Breast epithelium (tissue), 3 donors: ENCODE measurements at regions not wholly inside any gene's neighbourhood (a gene's known extent, or its start where the extent isn't known, plus 50 kb on each side); places are given as distances from the start of the nearest gene placed in this dataset.

Experiments
- CTCF ChIP-seq, 3 donors: fragments of 450-650 bp; IDR thresholded peaks; one replicate each; pipeline ENCODE4 v1.5.1; 2016 to 2017; ENCODE audit warnings: antibody characterized with exemption in 3 of 3, mild to moderate bottlenecking in 3 of 3, moderate library complexity in 3 of 3
- POLR2AphosphoS5 ChIP-seq, 3 donors: sonication (generic); formaldehyde crosslinking; IDR thresholded peaks; one replicate each; pipeline ENCODE4 v1.6.1; 2017; ENCODE audit warnings: antibody characterized with exemption in 3 of 3

- TF ChIP-seq CTCF (IDR thresholded peaks at IDR 0.05) (no peak), POLR2AphosphoS5 (IDR thresholded peaks at IDR 0.05) (no peak)
Measured at GRCh38 chr11:119476666-119477331, 53.8 kb upstream of the THY1 start.
